ENCODE measurements at regions not wholly inside any gene's neighbourhood (a gene's known extent, or its start where the extent isn't known, plus 50 kb on each side); places are given as distances from the start of the nearest gene placed in this dataset.

- no peak for TF ChIP-seq EZH2 (IDR thresholded peaks at IDR 0.05; ENCODE audit: borderline replicate concordance, insufficient read depth, low read length, poor library complexity, severe bottlenecking)
- no peak for TF ChIP-seq CTCF (IDR thresholded peaks at IDR 0.05; ENCODE audit: poor library complexity, severe bottlenecking)
Measured at GRCh38 chr3:34352778-34353331, 554.4 kb downstream of the PDCD6IP start.

Data from neural cell (in vitro differentiated cells).